Pons (tissue), 1 donor: ENCODE measurements at regions not wholly inside any gene's neighbourhood (a gene's known extent, or its start where the extent isn't known, plus 50 kb on each side); places are given as distances from the start of the nearest gene placed in this dataset.
"Not testable (repeated sequence)": the region's sequence is repeated elsewhere in the genome, so short reads cannot be mapped to it uniquely, and the experiment has no call there.

Experiments
- DNase-seq: peaks from one replicate; pipeline ENCODE4 v3.0.0-alpha.2; 2016; ENCODE audit warnings: low spot score

GRCh38 chr9:28101509-28101908, 528.2 kb upstream of the C9orf72 start:
- DNase-seq: no peak

- DNase-seq: no peak
Observed at GRCh38 chr9:28105001-28105400, 531.7 kb upstream of the C9orf72 start.

GRCh38 chr9:28120184-28120583, 546.9 kb upstream of the C9orf72 start:
- DNase-seq: no peak

- no peak for DNase-seq
Observed at GRCh38 chr9:28120626-28121025, 547.3 kb upstream of the C9orf72 start.

- no peak for DNase-seq
Observed at GRCh38 chr9:28121366-28121765, 548.1 kb upstream of the C9orf72 start.

- no peak for DNase-seq
Observed at GRCh38 chr9:28124917-28125316, 551.6 kb upstream of the C9orf72 start.

- no peak for DNase-seq
Observed at GRCh38 chr9:28127101-28127500, 553.8 kb upstream of the C9orf72 start.

GRCh38 chr9:28134446-28134976, 561.2 kb upstream of the C9orf72 start:
- DNase-seq: no peak

- DNase-seq: no peak
Observed at GRCh38 chr9:28135549-28135948, 562.3 kb upstream of the C9orf72 start.

- DNase-seq: no peak
Observed at GRCh38 chr9:28136113-28136512, 562.8 kb upstream of the C9orf72 start.

- not testable (repeated sequence) for DNase-seq
Observed at GRCh38 chr9:28147430-28147829, 574.1 kb upstream of the C9orf72 start.

GRCh38 chr9:28147923-28148597, 574.8 kb upstream of the C9orf72 start:
- not testable (repeated sequence) for DNase-seq

GRCh38 chr9:28149361-28150050, 576.2 kb upstream of the C9orf72 start:
- not testable (repeated sequence) for DNase-seq

GRCh38 chr9:28155067-28155466, 581.8 kb upstream of the C9orf72 start:
- DNase-seq: no peak

GRCh38 chr9:28155671-28156070, 582.4 kb upstream of the C9orf72 start:
- DNase-seq: no peak

GRCh38 chr9:28158451-28158850, 585.2 kb upstream of the C9orf72 start:
- DNase-seq: no peak

GRCh38 chr9:28163619-28164018, 590.3 kb upstream of the C9orf72 start:
- DNase-seq: no peak

- DNase-seq: no peak
Observed at GRCh38 chr9:28166179-28166578, 592.9 kb upstream of the C9orf72 start.

- no peak for DNase-seq
Observed at GRCh38 chr9:28177142-28177541, 603.9 kb upstream of the C9orf72 start.

GRCh38 chr9:28177925-28178324, 604.6 kb upstream of the C9orf72 start:
- no peak for DNase-seq

- DNase-seq: no peak
Observed at GRCh38 chr9:28179893-28180292, 606.6 kb upstream of the C9orf72 start.

- no peak for DNase-seq
Observed at GRCh38 chr9:28190981-28191380, 617.7 kb upstream of the C9orf72 start.

- DNase-seq: no peak
Observed at GRCh38 chr9:28197653-28198052, 624.4 kb upstream of the C9orf72 start.

GRCh38 chr9:28203036-28203435, 629.8 kb upstream of the C9orf72 start:
- no peak for DNase-seq
